ENCODE measurements at regions not wholly inside any gene's neighbourhood (a gene's known extent, or its start where the extent isn't known, plus 50 kb on each side); places are given as distances from the start of the nearest gene placed in this dataset.
"Not testable (repeated sequence)": the region's sequence is repeated elsewhere in the genome, so short reads cannot be mapped to it uniquely, and the experiment has no call there.

DNA sequence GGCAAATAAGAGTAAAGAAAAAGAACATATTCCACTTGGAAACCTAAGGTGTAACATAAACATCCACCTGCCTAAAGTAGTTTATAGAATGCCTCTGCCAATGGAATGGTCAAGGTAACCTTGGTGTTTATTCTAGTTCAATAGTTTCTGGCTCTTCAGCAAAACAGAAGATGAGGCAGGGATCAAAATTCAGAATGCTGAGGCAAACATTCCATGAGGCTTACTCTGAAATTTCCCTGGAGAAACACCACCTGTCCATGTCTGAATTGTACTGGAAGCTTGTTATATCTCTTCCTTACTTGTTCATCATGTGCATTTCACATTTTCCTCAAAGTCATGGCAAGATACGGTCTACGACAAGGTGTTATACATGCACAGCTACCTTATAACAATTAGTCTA is 1862.4 kb upstream of the ACO1 start:
- no peak for DNase-seq (ENCODE audit: low spot score)

DNA sequence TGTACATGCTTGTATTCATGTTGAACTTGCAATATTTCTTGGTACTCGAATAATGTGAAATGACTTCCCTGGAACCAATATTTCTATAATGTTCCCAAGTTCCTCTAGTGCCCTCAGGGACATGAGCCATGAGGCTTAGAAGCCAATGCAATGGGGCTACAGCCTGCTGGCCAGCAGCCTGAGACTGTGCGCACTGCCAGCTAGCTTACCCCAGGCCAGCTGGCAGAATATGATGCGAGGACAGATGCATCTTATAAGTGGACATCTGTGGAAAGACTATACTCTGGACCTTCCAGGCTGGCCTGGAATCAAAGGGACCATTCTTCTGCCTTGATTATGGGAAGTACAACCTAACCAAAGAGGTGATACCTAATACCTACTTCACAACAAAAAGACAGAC is 1862.0 kb upstream of the ACO1 start:
- DNase-seq (ENCODE audit: low spot score): peak; percentile 66

DNA sequence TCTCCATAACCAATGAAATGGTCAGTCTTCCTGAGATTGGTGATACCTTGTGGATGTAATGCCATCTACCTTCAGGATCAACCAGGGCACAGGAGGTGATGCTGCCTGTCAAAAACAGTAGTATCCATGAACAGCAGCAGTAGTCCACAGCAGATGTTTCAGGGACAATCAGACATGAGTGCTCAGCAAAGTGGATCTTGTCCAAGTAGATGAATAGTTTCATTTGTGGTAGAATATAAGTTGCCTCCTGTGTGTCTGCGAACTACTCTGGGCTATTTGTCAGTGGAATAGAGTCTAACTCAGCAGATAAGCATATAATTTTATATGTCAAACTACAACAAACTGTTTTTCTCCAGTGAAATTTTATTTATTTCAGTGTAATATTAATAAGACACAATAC is 1860.1 kb upstream of the ACO1 start:
- DNase-seq (ENCODE audit: low spot score): peak; percentile 72

DNA sequence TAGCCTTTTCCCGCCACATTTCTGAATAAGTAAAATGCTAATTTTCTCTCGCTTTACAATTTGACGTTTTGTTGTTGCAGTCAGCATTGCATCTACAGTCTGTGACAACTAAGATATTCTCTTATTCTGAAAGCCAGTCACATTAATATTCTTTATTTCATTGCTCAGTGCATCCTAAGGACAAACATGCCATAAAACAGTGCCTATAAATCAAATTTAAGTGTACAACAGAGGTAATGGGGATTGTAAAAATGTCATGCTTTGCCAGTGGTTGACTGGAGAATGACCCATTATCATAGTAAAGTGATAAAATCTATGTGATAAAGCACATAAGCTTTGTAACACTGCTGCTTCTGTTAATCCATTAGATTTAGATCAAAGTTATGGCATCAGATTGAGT is 1850.0 kb upstream of the ACO1 start:
- DNase-seq (ENCODE audit: low spot score): no peak

DNA sequence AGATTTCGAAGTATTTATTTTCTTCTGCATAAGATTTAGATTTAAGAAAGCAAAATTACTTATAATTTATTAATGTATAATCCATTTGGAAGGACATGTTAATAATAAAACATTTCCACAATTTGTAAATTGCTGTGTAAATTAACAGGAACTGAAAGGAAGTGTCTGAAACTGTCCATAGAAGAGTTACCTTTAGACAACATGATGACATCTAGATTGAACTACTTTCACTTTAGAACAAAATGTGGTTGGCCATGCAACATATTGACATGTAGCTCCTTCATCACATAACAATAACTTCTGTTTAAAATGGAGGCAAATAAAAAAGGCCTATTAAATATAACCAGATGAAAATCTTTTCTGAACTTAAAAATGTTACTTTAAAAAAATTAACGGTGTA is 1849.5 kb upstream of the ACO1 start:
- no peak for DNase-seq (ENCODE audit: low spot score)

DNA sequence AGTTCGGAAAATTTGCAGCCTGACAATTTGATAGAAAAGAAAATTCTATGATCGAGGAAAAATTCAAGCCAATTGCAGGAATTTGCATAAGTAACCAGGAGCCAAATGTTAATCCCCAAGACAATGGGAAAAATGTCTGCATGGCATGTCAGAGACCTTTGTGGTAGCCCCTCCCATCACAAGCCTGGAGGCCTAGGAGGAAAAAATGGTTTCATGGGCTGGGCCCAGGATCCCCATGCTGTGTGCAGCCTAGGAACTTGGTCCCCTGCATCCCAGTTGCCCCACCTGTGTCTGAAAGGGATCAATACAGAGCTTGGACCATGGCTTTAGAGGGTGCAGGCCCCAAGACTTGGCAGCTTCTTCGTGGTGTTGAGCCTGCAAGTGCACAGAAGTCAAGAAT is 1847.9 kb upstream of the ACO1 start:
- no peak for DNase-seq (ENCODE audit: low spot score)

DNA sequence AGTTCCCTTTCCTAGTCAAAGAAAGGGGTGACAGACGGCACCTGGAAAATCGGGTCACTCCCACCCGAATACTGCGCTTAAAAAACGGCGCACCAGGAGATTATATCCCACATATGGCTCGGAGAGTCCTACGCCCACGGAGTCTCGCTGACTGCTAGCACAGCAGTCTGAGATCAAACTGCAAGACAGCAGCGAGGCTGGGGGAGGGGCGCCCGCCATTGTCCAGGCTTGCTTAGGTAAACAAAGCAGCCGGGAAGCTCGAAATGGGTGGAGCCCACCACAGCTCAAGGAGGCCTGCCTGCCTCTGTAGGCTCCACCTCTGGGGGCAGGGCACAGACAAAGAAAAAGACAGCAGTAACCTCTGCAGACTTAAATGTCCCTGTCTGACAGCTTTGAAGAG is 1844.7 kb upstream of the ACO1 start:
- not testable (repeated sequence) for DNase-seq (ENCODE audit: low spot score)

DNA sequence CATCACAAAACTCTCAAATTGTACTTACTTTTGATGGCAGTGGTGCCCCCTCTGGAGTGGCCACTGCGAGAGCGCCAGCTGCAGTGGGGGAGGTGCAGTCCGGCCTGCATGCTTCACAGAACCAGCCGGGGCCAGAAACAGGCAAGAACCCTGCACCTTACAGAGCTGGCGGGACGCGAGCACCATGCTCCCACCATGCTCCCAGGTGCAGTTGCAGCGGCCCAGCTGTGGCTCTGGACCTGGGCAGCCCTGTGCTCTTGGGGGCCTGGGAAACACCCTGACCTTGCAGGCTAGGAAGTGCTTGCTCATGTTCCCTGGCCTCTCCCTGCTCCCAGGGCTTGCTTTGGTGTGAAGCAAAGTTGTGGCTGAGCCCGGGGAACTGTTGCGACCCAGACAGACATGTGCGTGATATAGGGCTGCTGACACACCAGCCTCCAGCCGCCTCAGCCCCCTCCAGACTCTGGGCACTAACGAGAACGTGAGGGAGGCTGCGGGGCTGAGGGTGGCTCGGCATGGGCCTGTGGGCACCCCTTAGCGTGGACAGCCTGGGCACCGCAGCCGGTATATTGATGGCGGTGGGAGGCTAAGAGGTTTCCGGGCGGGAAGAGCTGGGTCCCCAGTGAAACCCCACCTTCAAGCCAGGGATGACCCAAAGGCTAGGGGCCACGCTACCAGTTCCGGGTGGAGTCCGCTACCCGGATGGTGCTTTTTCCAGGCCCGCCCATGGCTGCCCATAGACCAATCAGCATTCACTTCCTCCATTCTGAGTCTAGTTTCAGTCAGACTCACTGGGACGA is 1809.9 kb upstream of the ACO1 start:
- DNase-seq (ENCODE audit: low spot score): peak; percentile 65

DNA sequence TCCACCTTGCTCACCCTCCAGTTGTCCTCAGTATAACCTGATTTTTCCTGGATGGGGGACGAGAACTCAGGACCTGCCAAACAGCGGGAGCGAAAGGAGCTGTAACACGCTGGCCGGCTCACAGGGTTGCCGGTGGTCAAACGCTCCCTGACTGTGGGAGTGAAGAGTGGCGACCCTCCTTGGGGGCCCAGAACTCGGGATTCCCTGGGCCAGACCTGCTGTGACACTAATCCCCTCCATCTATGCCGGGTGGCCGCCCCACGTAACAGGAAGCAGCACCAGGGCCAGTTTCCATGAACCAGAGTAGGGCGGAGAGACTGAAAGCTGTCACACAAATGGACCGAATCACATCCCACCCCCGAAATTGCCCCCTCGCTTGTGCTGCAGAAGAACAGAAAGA is 1809.2 kb upstream of the ACO1 start:
- DNase-seq (ENCODE audit: low spot score): no peak

DNA sequence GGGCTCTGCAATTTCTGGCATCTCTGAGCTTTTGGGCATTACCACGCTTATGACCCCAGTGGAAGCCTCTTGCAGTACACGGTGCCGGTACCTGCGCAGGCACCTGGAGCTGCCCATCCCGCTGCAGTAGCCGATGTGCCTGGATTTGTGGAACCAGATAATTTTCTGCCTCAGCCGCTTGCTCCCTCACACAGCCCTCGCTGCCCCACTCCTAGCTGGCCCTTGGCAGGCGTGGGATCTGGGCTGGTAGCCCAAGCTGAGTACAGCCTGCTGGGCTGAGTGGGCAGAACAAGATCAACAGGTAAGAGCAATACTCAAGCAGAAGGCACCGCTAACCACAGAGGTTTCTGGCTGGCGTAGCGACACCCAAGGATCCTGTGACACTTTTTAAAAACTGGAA is 1808.8 kb upstream of the ACO1 start:
- peak; percentile 14 for DNase-seq (ENCODE audit: low spot score)

DNA sequence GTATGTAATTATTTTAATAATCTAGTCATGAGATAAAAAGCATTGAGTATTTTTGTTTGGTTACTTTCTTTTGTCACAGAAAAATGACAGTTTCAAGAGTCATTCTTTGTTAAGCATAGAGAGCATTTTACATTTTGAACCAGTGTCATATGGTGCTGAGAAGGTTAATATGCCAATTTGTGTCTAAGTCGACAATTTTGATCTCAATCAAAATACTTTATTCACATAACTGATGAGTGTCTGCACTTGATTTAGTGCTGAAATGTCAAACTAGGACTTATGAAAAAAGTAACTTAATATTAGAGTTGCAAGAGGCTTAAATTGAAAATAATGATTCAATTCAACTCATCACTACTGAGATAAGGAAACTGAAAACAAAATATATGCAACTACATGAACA is 1804.6 kb upstream of the ACO1 start:
- DNase-seq (ENCODE audit: low spot score): no peak

DNA sequence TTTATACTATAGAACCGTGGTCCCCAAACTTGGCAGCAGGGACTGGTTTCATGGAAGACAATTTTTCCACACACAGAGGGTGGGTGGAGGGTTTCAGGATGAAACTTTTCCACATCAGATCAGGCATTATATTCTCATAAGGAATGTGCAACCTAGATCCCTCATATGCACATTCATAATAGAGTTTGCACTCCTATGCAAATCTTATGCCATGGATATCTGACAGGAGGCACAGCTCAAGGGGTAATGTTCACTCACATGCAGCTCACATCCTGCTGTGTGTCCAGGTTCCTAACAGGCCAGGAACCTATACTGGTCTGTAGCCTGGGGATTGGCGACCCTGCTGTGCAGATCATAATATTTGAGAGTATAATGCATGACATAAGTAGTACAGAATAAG is 1802.2 kb upstream of the ACO1 start:
- no peak for DNase-seq (ENCODE audit: low spot score)

DNA sequence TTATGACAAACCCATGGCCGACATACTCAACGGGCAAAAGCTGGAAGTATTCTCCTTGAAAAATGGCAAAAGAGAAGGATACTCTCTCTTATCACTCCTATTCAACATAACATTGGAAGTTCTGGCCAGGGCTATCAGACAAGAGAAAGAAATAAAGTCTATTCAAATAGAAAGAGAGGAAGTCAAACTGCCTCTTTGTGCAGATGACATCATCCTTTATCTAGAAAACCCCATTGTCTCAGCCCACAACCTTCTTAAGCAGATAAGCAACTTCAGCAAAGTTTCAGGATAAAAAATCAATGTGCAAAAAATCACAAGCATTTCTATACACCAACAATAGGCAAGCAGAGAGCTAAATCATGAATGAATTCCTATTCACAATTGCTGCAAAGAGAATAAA is 1799.9 kb upstream of the ACO1 start:
- no peak for DNase-seq (ENCODE audit: low spot score)

DNA sequence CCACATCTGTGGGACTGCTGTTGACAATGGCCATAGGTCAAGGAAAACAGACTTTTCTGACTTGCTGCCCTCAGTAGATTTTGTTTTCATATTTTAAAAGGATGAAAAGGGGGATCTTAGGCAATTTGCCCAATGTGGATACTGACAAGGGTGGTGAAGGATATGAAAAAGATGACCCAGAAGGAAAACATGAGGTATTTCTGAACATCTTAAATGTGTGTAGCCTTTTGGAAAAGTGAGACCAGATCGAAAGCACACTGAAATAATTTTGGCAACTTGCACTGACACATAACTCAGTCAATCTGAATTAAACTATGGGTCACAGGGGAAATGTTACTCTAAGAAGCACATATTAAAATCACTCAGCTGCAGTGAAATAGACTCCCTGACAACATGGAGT is 1793.0 kb upstream of the ACO1 start:
- no peak for DNase-seq (ENCODE audit: low spot score)

DNA sequence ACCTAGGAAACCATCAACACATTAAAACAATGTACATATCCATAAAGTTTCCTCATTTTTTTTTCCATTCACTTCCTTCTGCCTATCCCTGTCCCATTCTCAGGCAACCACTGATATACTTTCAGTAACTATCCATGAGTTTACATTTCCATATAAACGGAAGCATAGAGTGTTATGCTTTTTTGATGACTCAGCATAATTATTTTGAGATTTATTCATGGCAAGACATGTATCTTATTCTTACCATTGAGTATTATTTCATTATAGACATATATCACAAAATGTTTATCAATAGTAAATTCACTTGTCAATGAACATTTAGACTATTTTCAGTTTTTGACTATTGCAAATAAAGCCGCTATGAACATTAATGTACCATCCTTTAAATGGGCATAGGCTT is 1786.8 kb upstream of the ACO1 start:
- DNase-seq (ENCODE audit: low spot score): no peak

DNA sequence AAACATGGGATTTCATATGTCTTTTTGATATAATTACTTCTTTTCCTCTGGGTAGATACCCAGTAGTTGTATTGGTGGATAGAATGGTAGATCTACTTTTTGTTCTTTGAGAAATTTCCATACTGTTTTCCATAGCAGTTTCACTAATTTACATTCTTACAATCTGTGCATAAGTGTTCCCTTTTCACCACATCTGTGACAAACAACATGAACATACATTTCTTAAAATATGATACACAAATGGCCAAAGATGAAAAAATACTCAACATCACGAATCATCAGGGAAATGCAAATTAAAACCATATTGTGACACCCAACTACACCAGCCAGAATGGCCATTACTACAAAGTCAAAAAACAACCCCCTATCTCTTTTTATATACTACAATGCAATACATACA is 1778.5 kb upstream of the ACO1 start:
- no peak for DNase-seq (ENCODE audit: low spot score)

DNA sequence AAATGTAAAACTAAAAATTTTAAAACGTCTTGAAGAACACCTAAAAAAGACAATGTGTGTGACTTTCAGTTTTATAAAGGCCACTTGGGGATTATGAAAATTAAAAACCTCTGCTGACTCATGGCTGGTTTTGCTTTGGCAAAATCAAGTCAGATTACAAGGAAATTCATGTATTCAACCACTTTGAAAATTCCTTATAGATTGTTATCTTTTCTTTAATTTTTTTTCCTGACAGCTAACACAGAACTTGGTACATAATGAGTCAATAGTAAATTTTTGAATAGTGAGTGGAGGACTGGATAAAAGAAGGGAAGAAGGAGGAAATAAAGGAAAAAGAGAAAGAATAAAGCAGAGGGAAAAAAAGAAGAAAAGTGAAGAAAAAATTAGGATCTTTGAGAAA is 1774.7 kb upstream of the ACO1 start:
- no peak for DNase-seq (ENCODE audit: low spot score)

DNA sequence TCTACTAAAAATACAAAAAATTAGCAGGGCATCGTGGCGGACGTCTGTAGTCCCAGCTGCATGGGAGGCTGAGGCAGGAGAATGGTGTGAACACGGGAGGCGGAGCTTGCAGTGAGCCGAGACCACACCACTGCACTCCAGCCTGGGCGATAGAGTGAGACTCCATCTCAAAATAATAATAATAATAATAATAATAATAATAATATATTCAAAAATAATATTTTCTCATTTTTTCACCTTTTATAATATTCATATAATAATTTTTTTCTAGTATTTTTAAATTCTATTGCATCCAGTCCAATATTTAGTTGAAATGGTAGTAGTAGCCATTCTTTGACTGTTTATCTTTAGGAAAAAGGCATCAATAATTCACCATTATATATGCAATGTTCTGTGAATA is 1767.7 kb upstream of the ACO1 start:
- not testable (repeated sequence) for DNase-seq (ENCODE audit: low spot score)

DNA sequence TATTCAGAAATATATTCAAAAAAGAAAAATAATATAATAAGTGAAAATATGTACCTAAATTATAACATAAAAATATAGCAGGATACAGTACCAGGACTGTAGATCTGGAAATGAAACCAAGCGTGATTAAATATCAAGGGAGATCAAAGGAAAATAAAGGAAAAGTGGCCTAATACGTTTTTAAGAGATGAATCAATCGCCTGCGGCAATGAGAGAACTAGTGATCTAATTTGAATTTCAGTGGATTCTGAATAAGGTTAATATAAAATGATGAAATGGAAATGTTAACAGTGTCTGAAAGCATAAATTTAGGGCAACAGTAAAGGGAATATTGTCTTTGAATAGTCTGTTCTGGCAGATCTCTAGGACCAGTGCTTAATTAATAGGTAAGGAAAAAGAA is 1761.9 kb upstream of the ACO1 start:
- DNase-seq (ENCODE audit: low spot score): no peak

DNA sequence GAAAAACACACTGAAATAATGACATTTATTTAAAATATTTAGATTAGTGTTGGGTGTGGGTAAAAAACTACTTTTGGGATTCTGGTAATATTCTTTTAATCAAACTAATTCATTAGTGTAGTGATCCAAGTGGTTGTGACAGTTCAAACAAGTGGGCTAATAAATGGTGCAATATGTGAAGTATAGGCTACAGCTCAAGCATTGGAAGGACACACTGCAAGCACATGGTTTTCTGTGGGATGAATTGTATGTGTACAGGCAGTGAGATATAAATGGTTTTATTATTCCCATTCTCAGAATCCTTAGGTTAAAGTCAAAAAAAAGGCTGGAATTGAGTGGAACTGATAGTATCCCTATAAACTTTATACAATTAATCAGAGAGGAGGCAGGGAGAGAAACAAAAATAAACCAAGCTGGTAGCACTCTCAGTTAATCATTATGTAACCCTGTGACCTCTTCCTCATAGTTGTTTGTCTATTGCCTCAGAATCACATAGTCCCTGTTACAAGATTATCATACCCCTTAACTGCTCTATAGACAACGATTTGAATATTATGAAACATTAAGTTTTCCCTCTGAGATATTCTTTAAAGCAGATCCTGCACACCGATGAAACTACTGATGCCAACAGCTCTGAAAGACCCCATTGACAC is 1755.4 kb upstream of the ACO1 start:
- DNase-seq (ENCODE audit: low spot score): peak; percentile 0

DNA sequence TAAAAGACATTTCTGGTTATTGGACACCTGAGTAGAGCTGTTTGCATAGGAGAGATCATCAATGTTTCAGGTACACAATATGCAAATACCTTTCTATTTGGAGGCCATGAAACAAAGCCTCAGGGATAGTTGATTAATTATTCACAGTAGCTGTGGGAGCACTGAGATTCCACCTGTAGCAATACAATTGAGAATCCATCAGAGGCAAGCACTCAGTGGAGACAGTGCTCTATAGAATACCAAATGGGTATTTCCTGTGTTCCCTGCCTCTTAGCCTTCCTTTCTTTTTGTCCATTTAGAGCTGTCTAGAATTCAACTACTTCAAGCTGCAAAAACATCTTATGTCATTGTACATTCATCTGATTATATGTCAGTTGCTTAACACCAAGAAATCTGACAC is 1754.0 kb upstream of the ACO1 start:
- DNase-seq (ENCODE audit: low spot score): no peak

DNA sequence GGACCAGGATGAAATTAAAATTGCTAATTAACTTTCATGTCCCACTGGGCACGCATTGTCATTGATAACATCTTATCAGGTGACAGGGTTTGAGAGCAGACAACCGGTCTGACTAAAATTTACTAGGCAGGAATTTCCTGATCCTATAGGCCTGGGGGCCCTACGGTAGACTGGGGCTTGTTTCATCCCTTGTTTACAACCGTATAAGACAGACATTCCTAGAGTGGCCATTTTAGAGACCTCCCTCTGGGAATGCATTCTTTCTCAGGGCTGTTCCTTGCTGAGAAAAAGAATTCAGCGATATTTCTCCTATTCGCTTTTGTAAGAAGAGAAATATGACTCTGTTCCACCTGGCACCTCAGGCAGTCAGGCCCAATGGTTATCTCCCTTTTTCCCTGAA is 1737.8 kb upstream of the ACO1 start:
- DNase-seq (ENCODE audit: low spot score): not testable (repeated sequence)

DNA sequence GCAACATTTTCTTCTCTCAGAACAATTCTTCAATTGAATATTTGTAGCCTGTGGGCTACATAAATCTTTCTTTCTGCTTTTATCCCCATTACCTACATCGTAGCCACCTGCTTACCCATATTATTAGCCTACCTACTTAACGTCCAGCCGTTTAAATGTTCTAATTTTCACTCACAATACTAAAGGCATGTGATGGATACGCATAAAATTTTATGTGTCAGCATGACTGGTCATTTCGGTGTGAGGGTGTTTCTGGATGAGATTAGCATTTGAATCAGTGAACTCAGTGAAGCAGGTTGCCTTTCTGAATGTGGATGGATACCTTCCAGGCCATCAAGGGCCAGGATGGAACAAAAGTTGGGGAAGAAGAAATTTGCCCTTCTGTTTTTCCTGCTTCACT is 1722.5 kb upstream of the ACO1 start:
- no peak for DNase-seq (ENCODE audit: low spot score)
